Epithelial cell of esophagus (primary cell): ENCODE measurements at regions not wholly inside any gene's neighbourhood (a gene's known extent, or its start where the extent isn't known, plus 50 kb on each side); places are given as distances from the start of the nearest gene placed in this dataset.
"Not testable (repeated sequence)": the region's sequence is repeated elsewhere in the genome, so short reads cannot be mapped to it uniquely, and the experiment has no call there.

ENCODE experiments used
- DNase-seq: peaks from one replicate; pipeline ENCODE4 v3.0.0; 2010; ENCODE audit warnings: low read depth
- H3K4me3 ChIP-seq: 2 replicates; pipeline ENCODE4 v1.5.1; 2011; ENCODE audit warnings: mild to moderate bottlenecking, low read length, control low read depth
- TF ChIP-seq, protein P1 (sequence below): IDR thresholded peaks from 2 replicates; pipeline ENCODE4 v1.5.1; 2011; ENCODE audit warnings: low read depth, mild to moderate bottlenecking, low read length, control low read depth, inconsistent platforms; ENCODE audit not compliant: insufficient read depth; ENCODE audit errors: missing control alignments

- no peak overlapping the region for H3K4me3 ChIP-seq
- DNase-seq = no peak
- TF ChIP-seq, protein P1, sequence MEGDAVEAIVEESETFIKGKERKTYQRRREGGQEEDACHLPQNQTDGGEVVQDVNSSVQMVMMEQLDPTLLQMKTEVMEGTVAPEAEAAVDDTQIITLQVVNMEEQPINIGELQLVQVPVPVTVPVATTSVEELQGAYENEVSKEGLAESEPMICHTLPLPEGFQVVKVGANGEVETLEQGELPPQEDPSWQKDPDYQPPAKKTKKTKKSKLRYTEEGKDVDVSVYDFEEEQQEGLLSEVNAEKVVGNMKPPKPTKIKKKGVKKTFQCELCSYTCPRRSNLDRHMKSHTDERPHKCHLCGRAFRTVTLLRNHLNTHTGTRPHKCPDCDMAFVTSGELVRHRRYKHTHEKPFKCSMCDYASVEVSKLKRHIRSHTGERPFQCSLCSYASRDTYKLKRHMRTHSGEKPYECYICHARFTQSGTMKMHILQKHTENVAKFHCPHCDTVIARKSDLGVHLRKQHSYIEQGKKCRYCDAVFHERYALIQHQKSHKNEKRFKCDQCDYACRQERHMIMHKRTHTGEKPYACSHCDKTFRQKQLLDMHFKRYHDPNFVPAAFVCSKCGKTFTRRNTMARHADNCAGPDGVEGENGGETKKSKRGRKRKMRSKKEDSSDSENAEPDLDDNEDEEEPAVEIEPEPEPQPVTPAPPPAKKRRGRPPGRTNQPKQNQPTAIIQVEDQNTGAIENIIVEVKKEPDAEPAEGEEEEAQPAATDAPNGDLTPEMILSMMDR = no peak
Observed at GRCh38 chr3:151675858-151676615, 57.7 kb upstream of the AADACL2 start.

DNA sequence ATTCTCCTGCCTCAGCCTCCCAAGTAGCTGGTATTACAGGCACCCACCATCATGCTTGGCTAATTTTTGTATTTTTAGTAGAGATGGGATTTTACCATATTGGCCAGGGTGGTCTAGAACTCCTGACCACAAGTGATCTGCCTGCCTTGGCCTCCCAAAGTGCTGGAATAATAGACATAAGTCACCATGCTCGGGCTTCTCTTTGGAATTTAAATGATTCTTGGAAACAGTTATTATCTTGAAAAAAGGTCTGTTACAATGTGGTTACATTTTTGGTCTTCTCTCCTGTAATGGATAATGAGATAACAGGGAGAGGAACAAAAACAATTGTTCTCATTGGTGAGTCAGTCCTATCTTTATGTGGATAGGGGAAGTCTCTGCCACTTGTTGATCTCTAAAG is 59.8 kb upstream of the AADACL2 start:
- DNase-seq = no peak
- H3K4me3 ChIP-seq = no peak overlapping the region
- TF ChIP-seq, protein P1 = no peak

- not testable (repeated sequence) for DNase-seq, H3K4me3 ChIP-seq
Observed at GRCh38 chr3:151667762-151668161, 66.0 kb upstream of the AADACL2 start.

GRCh38 chr3:151660885-151661284 is 72.8 kb upstream of the AADACL2 start:
- no peak overlapping the region for H3K4me3 ChIP-seq
- TF ChIP-seq, protein P1 = no peak
- no peak for DNase-seq

DNA sequence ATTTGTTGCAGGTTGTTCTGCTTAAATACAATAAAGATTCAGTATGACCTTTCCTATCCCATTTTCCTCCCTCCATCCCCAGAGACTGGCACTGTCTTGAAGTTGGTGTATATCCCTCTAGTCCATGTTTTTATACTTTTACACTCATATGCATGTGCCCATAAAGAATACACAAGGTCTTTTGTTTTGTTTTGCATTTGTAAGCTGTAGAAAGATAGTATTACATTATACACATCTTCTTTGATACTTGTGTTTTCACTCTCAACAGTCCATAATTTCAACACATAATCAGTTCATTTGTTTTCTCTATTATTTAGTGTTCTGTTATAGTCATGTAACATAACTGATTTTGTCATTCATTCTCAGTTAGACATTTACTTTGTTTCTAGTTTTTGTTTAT is 88.7 kb upstream of the AADACL2 start:
- no peak for DNase-seq
- H3K4me3 ChIP-seq = no peak overlapping the region
- TF ChIP-seq, protein P1 = no peak

DNA sequence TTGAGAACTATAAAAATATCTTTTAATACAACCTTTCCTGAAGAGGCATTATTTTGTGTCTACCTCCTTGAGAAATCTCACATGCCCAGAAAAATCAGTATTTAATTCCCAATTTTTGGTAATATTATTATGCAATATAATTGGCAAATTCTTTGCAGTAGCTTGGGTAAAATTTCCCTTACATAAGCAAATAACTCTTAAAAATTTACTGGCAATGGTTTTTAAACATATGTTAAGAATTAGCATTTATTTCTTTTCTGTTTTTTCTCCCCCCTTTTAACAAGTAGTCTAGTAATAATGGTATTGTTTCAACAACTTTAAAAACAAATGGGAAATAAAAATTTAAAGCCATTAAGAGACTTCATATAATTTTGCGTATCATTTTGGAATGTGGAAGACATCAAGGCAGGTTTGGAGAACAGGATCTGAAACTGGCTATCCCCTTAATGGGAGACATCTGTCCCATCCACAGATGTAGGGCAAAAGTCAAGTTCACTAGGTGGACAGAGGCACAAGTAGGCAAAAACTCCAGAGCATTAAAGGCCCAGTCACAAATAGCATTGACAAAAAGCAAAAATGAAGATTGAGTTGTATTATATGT is 89.6 kb upstream of the AADACL2 start:
- TF ChIP-seq, protein P1 = no peak
- H3K4me3 ChIP-seq = no peak overlapping the region
- DNase-seq = no peak

GRCh38 chr3:151639418-151639740 is 94.3 kb upstream of the AADACL2 start:
- no peak for DNase-seq
- TF ChIP-seq, protein P1 = no peak
- no peak overlapping the region for H3K4me3 ChIP-seq
